HG03025 (cell line): ENCODE measurements at regions not wholly inside any gene's neighbourhood (a gene's known extent, or its start where the extent isn't known, plus 50 kb on each side); places are given as distances from the start of the nearest gene placed in this dataset.

Experiments used
- ATAC-seq: cut with Tn5 transposase; IDR thresholded peaks from one replicate; pipeline ENCODE4 v1.9.1; 2021; ENCODE audit warnings: mild to moderate bottlenecking, moderate library complexity; ENCODE audit not compliant: unreplicated experiment, low FRiP score

- no peak for ATAC-seq
These were observed 151.9 kb upstream of the RND3 start for GRCh38 chr2:150639383-150639782.

GRCh38 chr2:150631236-150631821 is 143.9 kb upstream of the RND3 start:
- ATAC-seq = no peak

GRCh38 chr2:150630587-150631235 is 143.2 kb upstream of the RND3 start:
- no peak for ATAC-seq

- ATAC-seq = no peak
These were observed 140.1 kb upstream of the RND3 start for GRCh38 chr2:150627526-150627925.

GRCh38 chr2:150626934-150627411 is 139.5 kb upstream of the RND3 start:
- ATAC-seq = no peak

- ATAC-seq = no peak
These were observed 138.3 kb upstream of the RND3 start for GRCh38 chr2:150625741-150626140.

- no peak for ATAC-seq
These were observed 137.8 kb upstream of the RND3 start for GRCh38 chr2:150625303-150625702.

GRCh38 chr2:150624001-150624401 is 136.5 kb upstream of the RND3 start:
- ATAC-seq = no peak

GRCh38 chr2:150621526-150622213 is 134.2 kb upstream of the RND3 start:
- no peak for ATAC-seq

GRCh38 chr2:150620855-150621254 is 133.4 kb upstream of the RND3 start:
- no peak for ATAC-seq

- ATAC-seq = no peak
These were observed 132.9 kb upstream of the RND3 start for GRCh38 chr2:150620416-150620815.

GRCh38 chr2:150619607-150620330 is 132.3 kb upstream of the RND3 start:
- no peak for ATAC-seq

GRCh38 chr2:150618245-150618895 is 130.9 kb upstream of the RND3 start:
- ATAC-seq = no peak

GRCh38 chr2:150617351-150617978 is 130.0 kb upstream of the RND3 start:
- ATAC-seq = no peak

- no peak for ATAC-seq
These were observed 125.7 kb upstream of the RND3 start for GRCh38 chr2:150612957-150613710.

- no peak for ATAC-seq
These were observed 123.3 kb upstream of the RND3 start for GRCh38 chr2:150610670-150611279.

- no peak for ATAC-seq
These were observed 122.5 kb upstream of the RND3 start for GRCh38 chr2:150609831-150610582.

- no peak for ATAC-seq
These were observed 120.9 kb upstream of the RND3 start for GRCh38 chr2:150608341-150608740.
